ENCODE measurements at regions not wholly inside any gene's neighbourhood (a gene's known extent, or its start where the extent isn't known, plus 50 kb on each side); places are given as distances from the start of the nearest gene placed in this dataset.
"Not testable (repeated sequence)": the region's sequence is repeated elsewhere in the genome, so short reads cannot be mapped to it uniquely, and the experiment has no call there.

GRCh38 chr2:111484097-111484496 is 363.4 kb downstream of the BCL2L11 start:
- not testable (repeated sequence) for FAIRE-seq

GRCh38 chr2:111485895-111486294 is 365.2 kb downstream of the BCL2L11 start:
- FAIRE-seq = not testable (repeated sequence)

- FAIRE-seq = not testable (repeated sequence)
Measured at GRCh38 chr2:111488451-111488850, 367.7 kb downstream of the BCL2L11 start.

GRCh38 chr2:111489460-111489859 is 368.7 kb downstream of the BCL2L11 start:
- FAIRE-seq = not testable (repeated sequence)

GRCh38 chr2:111491181-111491580 is 370.5 kb downstream of the BCL2L11 start:
- FAIRE-seq = not testable (repeated sequence)

GRCh38 chr2:111491614-111492013 is 370.9 kb downstream of the BCL2L11 start:
- FAIRE-seq = not testable (repeated sequence)

GRCh38 chr2:111492995-111493719 is 372.4 kb downstream of the BCL2L11 start:
- not testable (repeated sequence) for FAIRE-seq

GRCh38 chr2:111493720-111494078 is 373.0 kb downstream of the BCL2L11 start:
- not testable (repeated sequence) for FAIRE-seq

- not testable (repeated sequence) for FAIRE-seq
Measured at GRCh38 chr2:111494288-111494980, 373.7 kb downstream of the BCL2L11 start.

- not testable (repeated sequence) for FAIRE-seq
Measured at GRCh38 chr2:111494981-111495315, 374.2 kb downstream of the BCL2L11 start.

- not testable (repeated sequence) for FAIRE-seq
Measured at GRCh38 chr2:111495636-111496035, 374.9 kb downstream of the BCL2L11 start.

GRCh38 chr2:111496176-111496575 is 375.5 kb downstream of the BCL2L11 start:
- not testable (repeated sequence) for FAIRE-seq

GRCh38 chr2:111496860-111497259 is 376.1 kb downstream of the BCL2L11 start:
- FAIRE-seq = not testable (repeated sequence)

- FAIRE-seq = not testable (repeated sequence)
Measured at GRCh38 chr2:111497270-111497669, 376.6 kb downstream of the BCL2L11 start.

- not testable (repeated sequence) for FAIRE-seq
Measured at GRCh38 chr2:111500536-111501062, 379.9 kb downstream of the BCL2L11 start.

- FAIRE-seq = not testable (repeated sequence)
Measured at GRCh38 chr2:111503844-111504570, 380.0 kb downstream of the ANAPC1 start.

GRCh38 chr2:111504571-111504942 is 379.4 kb downstream of the ANAPC1 start:
- not testable (repeated sequence) for FAIRE-seq

- not testable (repeated sequence) for FAIRE-seq
Measured at GRCh38 chr2:111505267-111505666, 378.7 kb downstream of the ANAPC1 start.

- FAIRE-seq = not testable (repeated sequence)
Measured at GRCh38 chr2:111506936-111507335, 377.1 kb downstream of the ANAPC1 start.

GRCh38 chr2:111509225-111509869 is 374.6 kb downstream of the ANAPC1 start:
- FAIRE-seq = not testable (repeated sequence)

GRCh38 chr2:111510384-111510783 is 373.6 kb downstream of the ANAPC1 start:
- FAIRE-seq = not testable (repeated sequence)

GRCh38 chr2:111511062-111511461 is 372.9 kb downstream of the ANAPC1 start:
- not testable (repeated sequence) for FAIRE-seq

- not testable (repeated sequence) for FAIRE-seq
Measured at GRCh38 chr2:111512378-111512777, 371.6 kb downstream of the ANAPC1 start.
